ENCODE measurements at regions not wholly inside any gene's neighbourhood (a gene's known extent, or its start where the extent isn't known, plus 50 kb on each side); places are given as distances from the start of the nearest gene placed in this dataset.

DNA sequence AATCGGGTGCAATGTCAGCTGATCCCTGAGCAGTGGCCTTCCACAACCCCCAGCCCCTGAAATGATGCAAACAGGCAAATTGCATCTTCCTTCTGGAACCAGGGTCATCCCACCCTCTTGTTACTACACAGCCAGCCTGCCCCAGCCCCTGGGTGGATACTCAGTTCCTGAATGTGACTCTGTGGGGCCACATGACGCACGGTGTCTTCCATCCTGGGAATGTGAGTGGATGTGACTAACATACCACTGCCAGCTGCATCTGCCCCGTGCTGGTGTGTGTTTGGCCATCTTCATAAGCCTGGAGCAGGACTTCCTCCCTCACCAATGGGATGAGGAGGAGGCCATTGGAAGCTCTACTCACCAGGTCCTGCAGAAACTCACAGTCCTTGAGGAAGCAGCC lies 257.9 kb upstream of the ADAMTS16 start:
- no peak for DNase-seq

GRCh38 chr5:4883360-4883759 lies 256.8 kb upstream of the ADAMTS16 start:
- peak; percentile 43 for DNase-seq

GRCh38 chr5:4893063-4893744 lies 246.9 kb upstream of the ADAMTS16 start:
- no peak for DNase-seq

GRCh38 chr5:4896328-4896727 lies 243.8 kb upstream of the ADAMTS16 start:
- DNase-seq = no peak

- no peak for DNase-seq
These were observed 238.8 kb upstream of the ADAMTS16 start for GRCh38 chr5:4901305-4901811.

DNA sequence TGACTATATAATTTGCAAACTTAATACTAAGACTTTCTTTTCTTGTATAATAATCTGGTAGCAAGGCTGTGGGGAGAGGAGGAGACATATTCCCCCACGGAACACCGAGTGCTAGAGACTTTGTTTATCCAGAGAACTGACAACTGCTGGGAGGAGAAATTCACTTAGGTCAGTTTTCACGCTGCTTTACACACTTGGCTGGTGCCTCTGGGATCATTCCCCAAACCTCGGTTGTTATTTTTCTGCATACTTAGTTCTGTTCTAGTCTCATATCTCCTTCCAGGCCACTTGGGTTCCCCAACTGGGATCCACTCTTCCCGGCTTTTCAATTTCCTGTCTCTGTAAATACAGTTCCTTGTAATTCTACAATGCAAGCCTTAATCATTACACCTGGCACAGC lies 238.2 kb upstream of the ADAMTS16 start:
- DNase-seq = no peak

- DNase-seq = no peak
These were observed 234.2 kb upstream of the ADAMTS16 start for GRCh38 chr5:4905674-4906520.

GRCh38 chr5:4906786-4907185 lies 233.3 kb upstream of the ADAMTS16 start:
- DNase-seq = no peak

DNA sequence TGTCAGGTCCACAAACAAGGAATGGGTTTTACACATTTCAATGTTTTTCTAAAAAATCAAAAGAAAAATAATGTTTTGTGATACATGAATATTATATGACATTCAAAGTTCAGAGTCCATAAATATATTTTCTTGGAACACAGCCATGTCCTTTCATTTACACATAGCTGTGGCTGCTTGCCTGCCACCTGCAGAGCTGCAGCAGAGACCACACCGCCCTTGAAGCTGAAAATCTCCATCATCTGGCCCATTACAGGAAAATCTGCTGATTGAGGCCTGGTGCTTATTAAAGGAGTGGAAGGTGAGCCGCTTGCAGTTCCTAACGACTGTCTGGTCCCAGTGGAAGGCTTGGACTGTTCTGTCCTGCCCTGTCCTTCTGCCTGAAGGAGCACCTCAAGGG lies 232.6 kb upstream of the ADAMTS16 start:
- no peak for DNase-seq

- no peak for DNase-seq
These were observed 231.0 kb upstream of the ADAMTS16 start for GRCh38 chr5:4909086-4909485.

DNA sequence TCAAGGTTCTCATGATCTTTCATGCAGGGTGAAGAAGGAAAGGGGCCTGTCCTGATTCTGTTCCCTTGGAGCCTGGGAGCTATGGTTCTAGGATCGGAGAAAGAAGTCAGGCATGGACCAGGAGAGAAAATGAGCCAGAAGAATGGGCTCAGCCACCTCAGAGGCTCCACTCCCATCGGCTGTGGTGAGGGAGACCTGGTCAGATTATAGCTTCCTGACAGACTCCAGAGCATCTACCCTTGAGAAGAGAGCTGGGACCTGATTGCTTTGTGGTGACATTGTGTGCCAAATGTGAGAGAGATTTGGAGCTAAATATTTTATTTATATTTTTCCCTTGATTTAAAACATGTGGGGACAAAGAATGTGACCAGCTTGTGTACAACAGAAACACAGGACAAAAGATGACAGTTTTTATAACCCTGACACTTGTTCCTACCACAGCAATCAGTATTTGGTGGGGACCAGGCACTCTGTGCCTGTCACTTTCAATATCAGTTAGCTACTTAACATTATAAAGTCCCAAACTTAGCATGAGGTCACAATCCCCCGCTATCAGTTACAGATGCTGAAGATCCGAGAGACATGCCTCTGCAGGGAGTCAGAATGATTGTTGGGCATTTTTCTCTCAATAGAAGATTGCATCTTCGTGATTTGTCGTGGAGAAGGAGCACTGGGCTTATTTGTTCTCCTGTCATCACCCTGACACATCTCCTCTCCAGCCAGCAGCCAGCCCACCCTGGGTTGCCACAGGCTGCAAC lies 228.3 kb upstream of the ADAMTS16 start:
- DNase-seq = no peak

DNA sequence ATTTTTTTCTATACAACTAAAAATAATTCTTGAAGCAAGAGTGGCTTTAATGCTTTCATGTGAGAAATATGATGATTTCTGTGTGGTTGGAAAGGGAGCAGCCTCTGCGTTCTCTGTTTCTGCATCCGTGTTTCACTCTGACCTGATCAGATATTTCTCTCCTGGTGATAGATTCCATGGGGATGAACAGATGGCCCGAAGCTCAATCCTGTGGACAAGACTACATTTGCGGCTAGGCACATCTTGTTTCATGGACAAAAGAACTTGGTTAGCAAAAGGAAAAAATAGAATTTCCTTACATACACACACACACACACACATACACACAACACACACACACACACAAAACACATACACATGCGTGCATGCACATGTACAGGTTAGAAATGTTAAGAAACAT lies 218.2 kb upstream of the ADAMTS16 start:
- DNase-seq = no peak

DNA sequence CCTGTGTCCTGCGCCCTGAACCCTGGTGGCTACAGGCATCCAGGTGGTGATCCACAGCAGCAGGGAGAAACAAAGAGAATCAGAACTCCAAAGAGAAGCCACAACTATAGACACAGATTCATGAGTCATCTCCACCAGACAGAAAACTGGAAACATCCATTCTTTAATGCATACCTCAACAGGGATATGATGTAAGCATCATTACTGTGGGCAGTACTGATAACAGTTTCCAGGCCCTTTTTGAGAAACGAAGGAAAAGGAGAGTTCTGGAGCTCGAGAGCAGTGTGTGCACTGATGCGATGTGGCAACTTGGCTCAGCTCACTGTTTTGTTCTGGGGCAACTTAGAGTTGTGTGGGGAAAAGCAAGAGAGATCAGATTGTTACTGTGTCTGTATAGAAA lies 215.6 kb upstream of the ADAMTS16 start:
- no peak for DNase-seq

DNA sequence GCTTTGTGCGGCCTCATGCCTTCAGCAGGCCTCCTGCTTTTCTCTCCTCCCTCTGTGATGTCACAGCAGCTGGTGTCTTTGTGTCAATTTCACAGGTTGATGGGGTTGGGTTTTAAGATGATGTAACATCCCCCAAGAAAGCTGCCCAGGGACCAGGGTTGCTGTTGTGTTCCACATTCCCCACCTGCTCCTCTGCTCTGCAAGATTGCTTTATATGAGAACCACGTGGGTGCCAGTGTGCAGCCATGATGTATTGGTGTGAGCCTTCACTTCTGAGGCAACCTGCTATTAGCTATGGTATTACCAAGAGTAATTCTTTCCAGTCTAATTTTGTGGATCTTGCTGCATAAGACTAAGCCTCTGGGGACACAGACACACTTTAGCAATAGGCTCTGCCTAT lies 213.0 kb upstream of the ADAMTS16 start:
- DNase-seq = no peak

GRCh38 chr5:4928409-4928808 lies 211.7 kb upstream of the ADAMTS16 start:
- DNase-seq = no peak

DNA sequence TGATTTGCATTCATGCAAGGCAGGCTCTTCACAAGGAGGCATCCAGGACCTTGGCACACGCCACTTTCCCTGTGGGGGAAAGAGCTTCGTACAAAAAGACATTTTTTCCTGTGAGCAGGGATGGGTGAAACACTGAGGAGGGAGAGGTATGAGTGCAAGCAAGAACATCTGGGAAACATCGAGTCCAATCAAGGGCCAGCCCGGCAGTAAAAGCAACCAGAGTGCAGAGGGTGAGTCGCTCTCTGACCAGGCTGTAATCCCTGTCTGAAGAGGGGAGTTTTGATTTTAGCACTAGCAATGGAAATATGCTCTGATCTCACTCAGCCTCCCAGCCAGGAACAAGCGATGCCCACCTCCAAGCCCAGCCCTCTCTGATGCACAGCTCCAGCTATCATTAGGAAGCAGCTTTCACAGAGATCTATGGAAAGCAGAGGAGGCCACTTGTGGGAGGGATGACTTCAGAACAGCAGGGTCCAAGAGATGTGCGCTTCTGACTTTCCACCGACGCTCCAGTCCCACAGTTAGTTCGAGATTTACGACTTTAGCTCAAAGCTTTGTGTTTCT lies 211.0 kb upstream of the ADAMTS16 start:
- no peak for DNase-seq

DNA sequence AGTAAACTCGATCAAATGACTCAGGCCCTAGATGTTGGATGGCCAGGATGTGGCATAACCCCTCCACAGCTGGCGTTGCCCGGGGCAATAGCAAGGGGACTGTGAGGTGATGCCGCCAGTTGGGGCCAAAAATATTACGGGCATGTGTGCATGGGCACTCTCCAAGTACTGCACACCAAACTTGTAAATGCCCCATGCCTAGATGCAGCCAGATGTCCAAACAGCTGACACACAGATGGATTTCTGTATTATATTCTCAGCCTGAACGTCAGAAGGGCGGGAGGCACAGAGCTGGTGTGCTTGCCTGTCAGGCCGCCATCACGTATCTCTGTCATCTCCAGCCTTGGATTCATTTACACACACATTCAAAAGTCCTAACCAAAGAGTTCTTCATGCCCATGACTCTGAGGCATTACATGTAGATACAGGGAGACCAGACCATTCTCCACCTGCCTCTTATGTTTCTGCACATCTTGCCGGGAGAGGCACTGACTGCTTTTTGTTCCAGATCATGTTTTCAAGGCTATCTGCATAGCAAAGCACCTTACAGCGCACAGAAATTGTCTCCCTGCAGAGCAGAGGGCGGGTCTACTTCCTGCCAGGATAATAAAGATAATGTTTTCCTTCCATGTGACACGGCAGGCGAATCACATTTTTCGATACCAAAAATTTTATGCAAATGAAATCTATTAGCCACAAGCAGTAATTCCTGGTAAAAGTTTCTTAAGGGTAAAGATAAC lies 200.9 kb upstream of the ADAMTS16 start:
- no peak for DNase-seq

- DNase-seq = no peak
These were observed 199.0 kb upstream of the ADAMTS16 start for GRCh38 chr5:4941161-4941560.

- no peak for DNase-seq
These were observed 197.9 kb upstream of the ADAMTS16 start for GRCh38 chr5:4941957-4942830.

GRCh38 chr5:4942831-4943178 lies 197.3 kb upstream of the ADAMTS16 start:
- DNase-seq = no peak

- no peak for DNase-seq
These were observed 194.8 kb upstream of the ADAMTS16 start for GRCh38 chr5:4945296-4945695.

All from left kidney (tissue), 1 donor.